Ovary (tissue), 7 donors: ENCODE measurements at regions not wholly inside any gene's neighbourhood (a gene's known extent, or its start where the extent isn't known, plus 50 kb on each side); places are given as distances from the start of the nearest gene placed in this dataset.

Source experiments
- DNase-seq, 5 donors: peaks; one replicate each; pipeline ENCODE4 v3.0.0-alpha.2; 2019 to 2020
- H3K27ac ChIP-seq, 2 donors: fragments of 200-600 bp; one replicate each; pipeline versions ENCODE4 v1.5.1 to v1.8.0; 2019 to 2022
- H3K27me3 ChIP-seq: fragments of 200-600 bp; one replicate; pipeline ENCODE4 v1.8.0; 2022
- H3K36me3 ChIP-seq: fragments of 200-600 bp; sonication (generic); one replicate; pipeline ENCODE4 v1.5.1; 2019
- H3K4me1 ChIP-seq: one replicate; pipeline ENCODE4 v1.8.1; 2013; ENCODE audit warnings: mild to moderate bottlenecking, moderate library complexity; ENCODE audit not compliant: insufficient read depth
- H3K4me3 ChIP-seq: fragments of 200-600 bp; sonication (generic); one replicate; pipeline ENCODE4 v1.5.1; 2017
- H3K9me3 ChIP-seq, 2 donors: fragments of 200-600 bp in 1 of 2; sonication (generic) in 1 of 2; one replicate each; pipeline versions ENCODE4 v1.5.1 to v1.8.1; 2013 to 2019; ENCODE audit warnings: mild to moderate bottlenecking in 1 of 2, moderate library complexity in 1 of 2
- CTCF ChIP-seq, 3 donors: fragments of 450-650 bp in 2 of 3; fragments of 200-600 bp in 1 of 3; IDR thresholded peaks; one replicate each; pipeline versions ENCODE4 v1.5.1 to v1.8.0; 2016 to 2022; ENCODE audit warnings: antibody characterized with exemption in 3 of 3, mild to moderate bottlenecking in 1 of 3
- EP300 ChIP-seq: sonication (generic); formaldehyde crosslinking; IDR thresholded peaks from one replicate; pipeline ENCODE4 v1.6.1; 2017; ENCODE audit warnings: antibody characterized with exemption
- POLR2A ChIP-seq: fragments of 450-650 bp; IDR thresholded peaks from one replicate; pipeline ENCODE4 v1.6.1; 2017; ENCODE audit warnings: antibody characterized with exemption, mild to moderate bottlenecking, moderate library complexity
- WGBS, 3 donors: extraction: QIAGEN DNeasy Blood & Tissue Kit in 1 of 3; methylation state at CpG; one replicate each; pipeline versions ENCODE4 v1.1.5 to v1.1.7; 2013 to 2017; 5-methylcytosine and 5-hydroxymethylcytosine counted together
- intact Hi-C, 4 donors: fragments of 100-400 bp; cut with DNase I; formaldehyde crosslinking; loops; one replicate each; pipeline versions ENCODE4 v1.11.0 to v1.15.1; 2022 to 2023
- donor health status: DM: no; HTN: no; CAD: no; lungs with moderate emphysema.
- donor health status: DM: no; HTN: no; CAD: no.
- donor health status: Bipolar disorder and iron deficiency.
- donor health status: DM: no; HTN: no; CAD: no.
- donor health status: DM: yes; HTN: yes; CAD: no.

GRCh38 chr4:123096038-123096437 is 173.6 kb upstream of the NUDT6 start:
- no peak for DNase-seq
- TF ChIP-seq EP300, result no peak
- TF ChIP-seq CTCF (IDR thresholded peaks at IDR 0.05), result no peak
- no peak for TF ChIP-seq POLR2A
- Histone ChIP-seq H3K4me3 (no peak overlapping the region), H3K27me3 (no peaks in the 10 kb centered on the region), H3K36me3 (no peaks in the 10 kb centered on the region), H3K4me1 (no peaks in the 10 kb centered on the region), H3K27ac (no peak overlapping the region), H3K9me3 (peaks cover 0 to under 1% of the 10 kb centered on the region in 2 donors)
- intact Hi-C loops, result no loop called here
- WGBS, 3 donors, result 79 to 92% (median 91%) methylated on average over 4 of the region's 4 CpGs

GRCh38 chr4:123102897-123103471 is 180.6 kb upstream of the NUDT6 start:
- H3K36me3 ChIP-seq, result no peaks in the 10 kb centered on the region
- TF ChIP-seq CTCF (IDR thresholded peaks at IDR 0.05), result peak; percentile 28 to 84 (median 47)
- no peak for TF ChIP-seq EP300
- TF ChIP-seq POLR2A, result no peak
- no peaks in the 10 kb centered on the region for H3K4me1 ChIP-seq
- H3K27me3 ChIP-seq, result no peaks in the 10 kb centered on the region
- no peak for DNase-seq
- H3K4me3 ChIP-seq, result no peak overlapping the region
- intact Hi-C loops, result loop anchor here in 1 of 4 donors (10.0 kb wide), 1 partner anchor 282 kb away; no protein-coding TSS in a partner anchor
- no peak overlapping the region for H3K27ac ChIP-seq
- no peaks in the 10 kb centered on the region for H3K9me3 ChIP-seq
- WGBS, 3 donors, result 55 to 57% (median 55%) methylated on average over 3 of the region's 3 CpGs

GRCh38 chr4:123104310-123105025 is 182.1 kb upstream of the NUDT6 start:
- no peaks in the 10 kb centered on the region for H3K4me1 ChIP-seq
- no peaks in the 10 kb centered on the region for H3K9me3 ChIP-seq
- H3K4me3 ChIP-seq, result no peak overlapping the region
- intact Hi-C loops, result loop anchor here in 1 of 4 donors (10.0 kb wide), 1 partner anchor 280 kb away; no protein-coding TSS in a partner anchor
- no peak overlapping the region for H3K27ac ChIP-seq
- WGBS, 3 donors, result 78 to 94% (median 91%) methylated on average over 3 of the region's 3 CpGs
- TF ChIP-seq EP300 (no peak), CTCF (IDR thresholded peaks at IDR 0.05) (no peak), POLR2A (no peak)
- no peak for DNase-seq
- H3K27me3 ChIP-seq, result no peaks in the 10 kb centered on the region
- H3K36me3 ChIP-seq, result no peaks in the 10 kb centered on the region

GRCh38 chr4:123105026-123105420 is 182.6 kb upstream of the NUDT6 start:
- intact Hi-C loops, result loop anchor here in 1 of 4 donors (10.0 kb wide), 1 partner anchor 280 kb away; no protein-coding TSS in a partner anchor
- H3K9me3 ChIP-seq, result no peaks in the 10 kb centered on the region
- TF ChIP-seq CTCF (IDR thresholded peaks at IDR 0.05) (no peak), POLR2A (no peak), EP300 (no peak)
- H3K27me3 ChIP-seq, result no peaks in the 10 kb centered on the region
- no peak for DNase-seq
- no peaks in the 10 kb centered on the region for H3K36me3 ChIP-seq
- H3K4me1 ChIP-seq, result no peaks in the 10 kb centered on the region
- 92 to 97% (median 95%) methylated on average over 5 of the region's 5 CpGs for WGBS, 3 donors
- H3K4me3 ChIP-seq, result no peak overlapping the region
- no peak overlapping the region for H3K27ac ChIP-seq
